ENCODE measurements at regions not wholly inside any gene's neighbourhood (a gene's known extent, or its start where the extent isn't known, plus 50 kb on each side); places are given as distances from the start of the nearest gene placed in this dataset.
"Not testable (repeated sequence)": the region's sequence is repeated elsewhere in the genome, so short reads cannot be mapped to it uniquely, and the experiment has no call there.

DNA sequence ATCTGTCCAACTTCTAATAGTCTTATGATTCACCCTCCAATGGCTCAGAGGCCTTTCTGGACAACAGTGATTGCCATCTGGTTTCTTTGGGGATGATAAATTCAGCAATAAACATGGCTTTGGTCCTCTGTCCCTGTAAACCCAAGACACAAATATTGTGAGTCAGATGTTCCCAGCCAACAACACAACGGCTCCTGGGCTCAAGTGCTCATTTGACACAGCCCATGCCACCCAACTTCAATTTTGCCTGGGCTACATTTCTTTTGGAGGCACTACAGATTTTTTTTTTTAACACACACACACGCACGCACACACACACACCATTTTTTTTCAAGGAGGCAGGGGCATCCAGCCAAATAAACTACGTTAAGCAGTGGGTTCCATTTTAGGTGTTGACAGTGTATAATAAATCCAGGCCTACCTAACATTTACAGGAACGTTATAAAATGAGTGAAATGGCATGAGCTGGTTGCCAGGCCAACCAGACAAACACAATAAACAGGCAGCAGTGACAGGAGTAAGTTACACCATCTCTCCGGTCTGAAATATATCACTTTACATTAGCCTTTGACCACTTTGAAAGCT lies 939.9 kb upstream of the SOX9 start:
- DNase-seq = peak; percentile 60

DNA sequence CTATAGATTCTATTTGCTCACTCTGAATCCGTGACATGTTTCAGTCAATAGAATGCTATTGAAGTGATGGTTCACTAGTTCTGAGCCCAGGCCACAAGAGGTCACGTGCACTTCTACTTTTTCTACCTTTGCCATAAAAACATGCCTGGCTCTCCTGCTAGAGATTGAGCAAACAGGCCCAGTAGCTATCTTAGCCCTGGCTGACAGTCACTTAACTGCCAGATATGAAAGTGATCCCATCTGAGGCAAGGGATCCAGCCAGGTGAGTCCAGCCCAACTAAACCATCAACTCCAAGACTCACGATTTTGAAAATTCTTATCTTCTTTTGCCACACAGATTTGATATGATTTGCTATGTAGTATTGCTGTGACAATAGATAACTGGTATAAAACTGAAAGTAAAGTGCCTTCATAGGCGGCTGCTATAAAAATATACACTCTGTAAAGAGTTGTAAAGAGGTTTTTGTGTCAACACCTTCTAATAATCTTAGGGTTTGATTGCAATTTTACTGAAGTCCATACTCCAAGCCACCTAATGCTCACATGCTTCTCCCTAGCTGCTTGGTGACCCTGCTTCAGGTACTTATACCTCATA lies 937.7 kb upstream of the SOX9 start:
- no peak for DNase-seq

- DNase-seq = no peak
These were observed 936.1 kb upstream of the SOX9 start for GRCh38 chr17:71184716-71185115.

- no peak for DNase-seq
These were observed 933.5 kb upstream of the SOX9 start for GRCh38 chr17:71187145-71187878.

GRCh38 chr17:71188811-71189492 lies 931.9 kb upstream of the SOX9 start:
- DNase-seq = no peak

- no peak for DNase-seq
These were observed 931.4 kb upstream of the SOX9 start for GRCh38 chr17:71189493-71189831.

DNA sequence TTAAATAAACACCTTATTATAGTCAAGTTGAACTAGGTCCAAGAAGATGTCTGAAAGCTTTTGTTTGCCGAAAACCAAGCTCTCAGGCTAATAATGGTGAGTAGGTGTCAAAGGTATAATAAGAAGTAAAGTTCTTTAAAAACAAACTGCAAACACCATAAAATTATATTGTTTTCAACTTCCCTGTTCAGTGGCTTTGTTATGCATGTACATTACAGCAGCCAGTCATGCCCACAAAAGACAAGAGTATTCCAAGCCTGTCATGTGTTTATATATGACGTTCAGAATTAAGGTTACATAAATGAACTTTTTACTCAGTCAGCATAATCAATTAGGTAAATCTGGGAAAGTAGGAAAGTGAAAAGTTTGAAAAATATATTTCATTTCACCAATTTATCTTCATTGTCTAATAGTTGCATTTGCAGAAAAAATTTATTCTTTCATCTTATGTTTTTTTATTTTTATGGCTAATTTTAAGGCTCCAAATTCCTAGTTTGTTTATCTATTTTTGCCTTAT lies 928.7 kb upstream of the SOX9 start:
- DNase-seq = no peak

DNA sequence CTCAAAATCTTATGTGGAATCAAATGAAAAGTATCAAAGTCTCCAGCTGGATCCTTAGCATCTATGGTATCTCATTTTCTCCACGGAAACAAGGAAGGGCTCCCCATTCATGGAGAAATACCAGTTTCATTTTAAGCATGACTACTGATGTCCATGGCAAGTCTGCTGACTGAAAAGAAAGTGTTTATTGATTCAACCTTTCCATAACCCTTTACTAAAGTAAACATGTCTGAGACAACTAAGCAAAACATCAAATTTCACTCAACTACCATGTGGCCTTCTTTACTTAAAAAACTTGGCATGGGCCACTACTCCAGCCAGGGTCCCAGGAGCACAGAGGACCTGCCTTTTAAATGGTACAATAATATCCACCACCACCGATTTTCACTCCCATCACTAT lies 928.0 kb upstream of the SOX9 start:
- DNase-seq = no peak

DNA sequence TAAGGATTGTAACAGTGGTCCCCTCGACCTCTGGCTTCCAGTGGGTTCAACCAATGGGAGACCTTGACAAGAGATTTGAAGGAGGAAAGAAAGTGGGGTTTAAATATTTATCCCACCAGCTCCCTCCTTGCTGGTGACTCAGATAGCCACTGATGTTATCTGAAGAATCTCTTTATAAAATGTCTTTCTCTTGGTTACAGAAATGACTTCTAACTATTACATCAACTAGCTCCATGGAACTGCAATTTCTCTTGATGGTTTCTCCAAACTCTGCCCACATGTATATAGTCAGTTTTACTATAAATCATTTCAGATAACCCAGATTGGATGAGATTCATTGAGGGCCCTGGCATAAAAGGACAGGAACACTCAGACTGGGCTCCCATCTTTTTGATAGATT lies 920.2 kb upstream of the SOX9 start:
- DNase-seq = no peak

DNA sequence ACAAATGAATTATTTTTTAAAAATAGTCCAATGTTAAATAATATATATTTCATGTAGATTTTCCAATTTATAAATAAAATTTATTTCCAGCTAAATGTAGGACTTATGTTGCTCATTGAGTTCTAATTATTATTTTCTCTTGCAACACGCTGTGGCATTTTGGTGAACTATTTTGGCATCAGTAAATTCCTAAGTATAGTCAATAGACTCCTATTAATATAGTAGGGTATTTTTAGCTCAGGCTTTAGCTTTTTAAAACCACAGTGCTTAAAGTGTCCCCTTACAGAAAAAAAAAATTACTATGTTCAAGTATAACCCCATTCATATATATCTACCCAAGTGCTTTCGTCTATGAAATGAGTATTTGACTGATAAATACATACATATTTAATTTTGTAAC lies 919.2 kb upstream of the SOX9 start:
- DNase-seq = no peak

- DNase-seq = no peak
These were observed 918.4 kb upstream of the SOX9 start for GRCh38 chr17:71202449-71202848.

GRCh38 chr17:71203953-71204352 lies 916.9 kb upstream of the SOX9 start:
- no peak for DNase-seq

DNA sequence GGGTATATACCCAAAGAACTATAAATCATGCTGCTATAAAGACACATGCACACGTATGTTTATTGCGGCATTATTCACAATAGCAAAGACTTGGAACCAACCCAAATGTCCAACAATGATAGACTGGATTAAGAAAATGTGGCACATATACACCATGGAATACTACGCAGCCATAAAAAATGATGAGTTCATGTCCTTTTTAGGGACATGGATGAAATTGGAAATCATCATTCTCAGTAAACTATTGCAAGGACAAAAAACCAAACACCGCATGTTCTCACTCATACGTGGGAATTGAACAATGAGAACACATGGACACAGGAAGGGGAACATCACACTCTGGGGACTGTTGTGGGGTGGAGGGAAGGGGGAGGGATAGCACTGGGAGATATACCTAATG lies 914.9 kb upstream of the SOX9 start:
- not testable (repeated sequence) for DNase-seq

DNA sequence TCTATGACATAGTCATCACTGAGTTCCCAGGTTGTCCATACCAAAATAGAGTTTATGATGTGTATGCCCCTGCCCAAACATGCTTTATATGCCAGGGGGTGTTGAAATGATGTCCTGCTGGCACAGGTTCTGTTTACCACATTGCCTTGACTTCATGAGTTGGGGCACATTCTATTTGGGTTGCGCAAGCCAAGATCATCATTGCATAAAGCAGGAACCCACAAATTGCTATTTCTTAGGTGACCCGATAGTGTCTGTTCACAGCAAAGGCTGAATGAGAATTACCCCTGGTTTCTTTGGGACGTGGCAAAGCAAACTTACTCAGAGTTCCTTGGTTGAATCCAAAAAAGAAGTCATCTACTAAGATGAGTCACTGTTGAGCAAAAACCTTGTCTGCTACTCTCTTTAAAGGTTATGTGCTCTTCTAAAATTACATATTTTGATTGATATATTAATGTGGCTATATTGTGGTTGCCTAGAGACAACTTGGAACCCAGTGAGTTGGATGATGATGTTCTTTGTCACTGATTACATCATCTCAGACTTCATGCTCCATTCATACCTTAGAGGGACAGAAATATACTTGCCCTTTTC lies 912.6 kb upstream of the SOX9 start:
- no peak for DNase-seq

- no peak for DNase-seq
These were observed 906.9 kb upstream of the SOX9 start for GRCh38 chr17:71213936-71214335.

GRCh38 chr17:71217769-71218168 lies 903.1 kb upstream of the SOX9 start:
- DNase-seq = no peak

GRCh38 chr17:71224824-71225575 lies 895.8 kb upstream of the SOX9 start:
- no peak for DNase-seq

- DNase-seq = no peak
These were observed 893.0 kb upstream of the SOX9 start for GRCh38 chr17:71227841-71228240.

DNA sequence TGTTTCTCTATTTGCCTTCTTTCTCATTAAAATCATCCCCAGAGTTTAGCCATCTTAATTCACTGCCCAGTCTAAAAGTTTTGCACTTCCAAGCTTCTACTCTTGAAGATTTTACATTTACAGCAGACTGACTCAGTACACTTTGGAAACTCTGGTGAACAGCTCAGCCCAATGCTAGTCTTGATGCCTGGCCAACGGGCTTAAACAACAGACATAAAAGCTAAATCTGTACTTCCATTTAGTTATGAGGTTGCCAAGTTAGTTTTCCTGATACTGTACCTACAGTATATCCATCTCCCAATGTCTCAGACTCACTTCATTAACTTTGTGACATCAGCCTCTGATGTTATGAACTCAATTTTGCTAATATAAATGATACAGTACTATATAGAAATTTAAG lies 891.8 kb upstream of the SOX9 start:
- peak; percentile 66 for DNase-seq

DNA sequence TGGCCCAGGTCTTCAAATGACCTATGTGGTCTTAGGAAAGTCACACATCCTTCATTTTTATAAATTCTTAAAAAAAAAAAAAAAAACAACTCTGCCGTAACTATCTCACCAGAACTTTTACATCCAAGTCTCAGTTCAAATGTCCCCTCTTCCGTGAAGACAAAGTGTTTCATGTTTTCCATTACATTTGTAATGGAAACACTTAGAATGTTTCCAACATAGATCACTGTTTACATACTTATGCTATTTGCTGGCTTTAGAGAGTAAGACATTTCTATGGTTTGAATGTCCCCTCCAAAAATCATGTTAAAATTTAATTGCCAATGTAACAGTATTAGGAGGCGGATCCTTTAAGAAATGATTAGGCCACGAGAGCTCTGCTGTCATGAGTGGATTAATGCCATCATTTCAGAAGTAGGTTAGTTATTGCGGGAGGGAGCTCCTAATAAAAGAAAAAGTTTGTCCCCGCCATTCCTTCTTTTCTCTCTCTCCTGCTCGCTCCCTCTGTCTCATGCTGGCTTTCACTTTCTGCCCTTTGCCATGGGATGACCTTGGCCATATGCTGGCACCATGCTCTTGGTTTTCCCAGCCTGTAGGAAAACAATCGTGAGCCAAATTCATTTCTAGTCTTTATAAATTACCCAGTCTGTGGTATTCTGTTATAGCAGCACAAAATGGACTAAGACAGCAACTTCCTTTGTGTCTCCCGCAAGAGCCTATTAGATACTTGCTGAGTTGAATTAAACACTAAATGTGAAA lies 887.8 kb upstream of the SOX9 start:
- DNase-seq = no peak

DNA sequence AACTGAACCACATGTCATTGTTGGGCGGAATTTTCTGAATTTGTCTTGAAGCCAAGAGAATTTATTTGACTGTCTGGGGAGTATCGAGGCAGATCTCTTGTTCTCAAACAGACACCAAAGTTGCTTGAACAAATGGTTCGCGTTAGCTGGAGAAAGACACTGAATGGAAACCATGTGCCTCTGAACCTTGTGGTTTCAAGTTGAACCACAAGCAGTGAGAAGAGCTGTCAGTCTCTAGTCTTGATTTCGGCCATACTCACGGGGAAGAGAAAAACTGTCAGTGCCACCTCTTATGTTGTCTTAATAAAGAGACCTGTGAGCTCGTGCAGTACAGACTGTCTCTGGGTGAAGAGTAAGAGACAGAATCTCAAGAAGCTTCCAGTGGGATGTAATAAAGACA lies 886.5 kb upstream of the SOX9 start:
- DNase-seq = no peak
